ENCODE measurements at regions not wholly inside any gene's neighbourhood (a gene's known extent, or its start where the extent isn't known, plus 50 kb on each side); places are given as distances from the start of the nearest gene placed in this dataset.

DNA sequence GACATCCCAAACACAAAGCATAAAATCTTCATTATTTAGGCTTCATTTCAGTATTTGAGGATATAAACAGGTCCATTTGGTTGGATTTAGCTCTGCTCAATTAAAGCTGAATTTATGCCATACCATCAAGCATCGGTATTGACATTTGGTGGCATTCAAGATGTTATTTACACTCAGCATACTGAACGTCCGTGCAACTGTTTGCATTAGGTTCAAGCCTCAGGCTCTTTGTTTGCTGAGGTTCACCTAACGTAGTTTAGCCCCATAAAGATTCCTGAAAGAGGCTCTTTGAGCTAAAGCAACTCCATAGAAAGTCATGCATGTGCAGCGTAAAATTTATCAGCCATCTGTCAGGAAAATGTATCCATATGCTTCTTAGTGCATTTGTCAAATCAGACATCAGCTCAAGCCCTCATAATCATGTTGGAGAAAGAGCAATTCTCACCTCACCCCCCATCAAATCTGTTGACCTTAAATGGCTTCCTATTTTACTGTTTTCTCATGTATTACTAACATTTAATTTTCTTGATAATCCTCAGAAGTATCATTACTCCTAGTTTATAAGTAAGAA lies 366.9 kb downstream of the EPHA4 start:
- DNase-seq, result peak; percentile 98

GRCh38 chr2:221210686-221211085 lies 361.4 kb downstream of the EPHA4 start:
- DNase-seq, result no peak

- no peak for DNase-seq
These were observed 360.5 kb downstream of the EPHA4 start for GRCh38 chr2:221211653-221212052.

- no peak for DNase-seq
These were observed 360.0 kb downstream of the EPHA4 start for GRCh38 chr2:221212105-221212504.

DNA sequence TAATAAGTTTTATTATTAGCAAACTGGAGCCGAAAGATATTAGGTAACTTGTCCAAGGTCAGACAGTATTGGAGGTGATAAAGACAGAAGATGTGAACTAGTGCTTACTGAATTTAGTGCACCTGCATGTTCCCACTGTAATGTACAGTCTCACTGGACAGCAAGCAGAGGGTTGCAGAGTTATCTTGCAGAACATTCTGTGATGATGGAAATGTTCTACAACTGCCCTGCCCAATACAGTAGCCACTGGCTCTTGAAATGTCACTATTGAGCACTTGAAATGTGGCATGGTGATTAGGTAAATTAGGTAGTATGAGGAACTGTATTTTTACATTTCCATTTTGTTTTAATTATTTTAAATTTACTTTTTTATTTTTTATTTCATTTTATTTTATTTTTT lies 356.6 kb downstream of the EPHA4 start:
- DNase-seq, result no peak

GRCh38 chr2:221216636-221217035 lies 355.5 kb downstream of the EPHA4 start:
- DNase-seq, result no peak

GRCh38 chr2:221225752-221226151 lies 346.4 kb downstream of the EPHA4 start:
- DNase-seq, result no peak

GRCh38 chr2:221228214-221228769 lies 343.8 kb downstream of the EPHA4 start:
- no peak for DNase-seq

- DNase-seq, result no peak
These were observed 343.0 kb downstream of the EPHA4 start for GRCh38 chr2:221229099-221229498.

DNA sequence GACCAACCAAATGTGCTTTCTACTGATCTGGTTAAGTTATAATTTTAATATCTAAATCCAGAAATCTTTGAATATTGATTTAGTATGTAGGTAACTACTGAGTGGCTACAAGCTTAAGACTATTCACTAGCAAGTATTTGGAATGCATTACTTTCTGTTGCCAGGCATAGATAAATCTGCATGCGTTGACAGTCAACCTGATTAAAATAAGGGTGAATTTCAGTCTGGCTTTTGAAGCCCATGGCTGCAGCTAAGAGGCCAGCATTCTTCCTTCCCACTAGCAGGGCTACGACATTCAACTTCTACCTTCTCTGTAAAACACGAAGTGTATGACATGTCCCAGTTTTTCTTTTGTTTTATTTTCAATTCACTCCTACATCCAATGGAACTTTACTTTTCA lies 340.6 kb downstream of the EPHA4 start:
- DNase-seq, result no peak

DNA sequence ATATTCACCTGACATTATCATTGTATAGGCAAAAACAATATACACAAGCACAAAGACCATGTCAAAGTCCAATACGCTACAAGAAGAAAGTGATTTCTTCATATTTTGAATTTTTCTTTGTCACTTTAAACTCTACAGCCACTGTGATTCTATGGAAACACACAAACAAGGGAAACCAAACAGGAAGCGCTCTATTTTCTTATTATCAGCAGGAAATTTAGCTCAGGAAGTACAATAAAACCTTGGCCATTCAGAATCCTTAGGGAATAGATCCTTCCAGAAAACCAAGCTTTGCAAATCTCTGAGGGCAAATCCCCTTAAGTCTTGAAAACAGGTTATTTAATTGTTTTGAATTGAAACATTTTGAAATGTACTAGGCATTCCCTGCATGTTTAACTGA lies 336.2 kb downstream of the EPHA4 start:
- no peak for DNase-seq

DNA sequence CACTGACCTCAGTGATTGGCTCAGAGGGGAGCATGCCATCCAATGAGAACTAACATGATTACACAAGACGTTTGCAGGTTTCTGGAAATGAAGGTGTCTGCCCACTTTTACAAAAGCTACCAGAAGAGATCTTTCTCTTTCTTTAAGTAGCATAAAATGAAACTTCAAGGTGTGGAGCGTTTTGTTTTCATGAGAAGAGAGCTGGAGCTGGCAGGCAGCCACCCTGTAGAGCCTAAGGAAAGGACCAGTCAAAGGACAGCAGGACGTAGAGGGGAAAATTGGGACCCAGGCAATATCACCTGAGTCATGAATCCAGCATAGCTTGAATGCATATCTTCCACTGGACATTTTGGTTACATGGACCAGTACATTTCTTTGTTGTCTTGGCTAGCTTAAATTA lies 331.0 kb downstream of the EPHA4 start:
- DNase-seq, result no peak

- DNase-seq, result no peak
These were observed 328.3 kb downstream of the EPHA4 start for GRCh38 chr2:221243771-221244170.

- DNase-seq, result no peak
These were observed 327.1 kb downstream of the EPHA4 start for GRCh38 chr2:221245045-221245444.

DNA sequence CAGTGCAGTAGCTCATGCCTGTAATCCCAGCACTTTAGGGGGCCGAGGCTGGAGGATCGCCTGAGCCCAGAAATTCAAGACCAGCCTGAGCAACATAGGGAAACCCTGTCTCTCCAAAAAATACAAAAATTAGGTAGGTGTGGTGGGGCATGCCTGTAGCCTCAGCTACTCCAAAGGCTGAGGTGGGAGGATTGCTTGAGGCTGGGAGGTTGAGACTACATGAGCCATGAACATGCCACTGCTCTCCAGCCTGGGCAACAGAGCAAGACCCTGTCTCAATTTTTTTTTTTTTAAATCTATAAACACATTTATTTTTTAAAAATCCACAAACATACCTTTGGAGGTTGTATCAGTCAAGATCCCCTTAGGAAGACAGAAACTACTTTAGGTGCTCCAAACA lies 326.3 kb downstream of the EPHA4 start:
- no peak for DNase-seq

- DNase-seq, result peak; percentile 52
These were observed 317.8 kb downstream of the EPHA4 start for GRCh38 chr2:221254299-221254698.

GRCh38 chr2:221255862-221256261 lies 316.2 kb downstream of the EPHA4 start:
- peak; percentile 34 for DNase-seq

DNA sequence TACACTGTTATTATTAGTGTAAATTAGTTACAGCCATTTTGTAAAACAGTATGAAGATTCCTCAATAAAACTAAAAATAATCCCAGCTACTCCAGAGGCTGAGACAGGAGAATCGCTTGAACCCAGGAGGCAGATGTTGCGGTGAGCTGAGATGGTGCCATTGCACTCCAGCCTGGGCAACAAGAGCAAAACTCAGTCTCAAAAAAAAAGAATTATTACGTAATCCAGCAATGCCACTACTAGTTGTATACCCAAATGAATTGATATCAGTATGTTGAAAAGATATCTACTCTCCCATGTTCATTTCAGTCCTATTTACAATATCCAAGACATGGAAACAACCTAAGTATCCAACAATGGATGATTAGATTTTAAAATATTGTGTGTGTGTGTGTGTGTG lies 313.6 kb downstream of the EPHA4 start:
- no peak for DNase-seq

- no peak for DNase-seq
These were observed 309.5 kb downstream of the EPHA4 start for GRCh38 chr2:221262651-221263050.

DNA sequence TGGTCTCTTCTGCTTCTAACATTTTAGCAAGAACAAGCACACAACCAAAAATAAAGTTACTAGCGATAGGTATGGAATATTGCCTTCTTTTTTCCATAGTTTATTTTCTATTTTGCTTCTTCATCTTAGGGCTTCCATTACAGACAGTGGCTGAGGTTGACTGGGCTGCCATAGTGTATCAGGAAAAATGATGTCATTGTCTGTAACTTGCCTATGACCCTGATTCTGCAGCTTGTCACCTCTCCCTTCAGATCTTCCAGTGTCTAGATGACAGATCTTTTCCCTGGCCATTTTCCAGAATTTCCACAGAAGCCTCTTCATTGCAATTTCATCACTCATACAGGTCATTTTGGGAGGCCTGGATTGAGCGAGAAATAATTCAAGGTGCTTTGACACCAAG lies 308.5 kb downstream of the EPHA4 start:
- no peak for DNase-seq

DNA sequence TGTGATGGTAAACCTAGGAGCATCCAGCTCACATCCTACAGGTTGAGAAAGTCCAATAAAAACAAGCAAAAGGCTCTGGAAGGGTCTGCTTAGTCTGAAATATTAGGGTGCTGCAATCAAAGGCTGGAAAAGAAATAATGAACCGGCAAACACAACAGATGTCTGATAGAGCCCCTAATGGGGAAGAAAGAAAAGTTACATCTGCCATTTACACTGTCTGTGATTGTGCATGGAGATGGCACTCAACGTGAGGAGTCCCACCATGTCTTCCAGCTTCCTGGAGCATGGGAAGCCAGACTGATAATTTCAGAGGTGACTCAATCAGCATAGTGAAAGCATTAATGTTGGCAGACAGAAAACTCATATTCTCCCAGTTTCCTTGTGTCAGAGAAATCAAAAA lies 307.8 kb downstream of the EPHA4 start:
- no peak for DNase-seq

DNA sequence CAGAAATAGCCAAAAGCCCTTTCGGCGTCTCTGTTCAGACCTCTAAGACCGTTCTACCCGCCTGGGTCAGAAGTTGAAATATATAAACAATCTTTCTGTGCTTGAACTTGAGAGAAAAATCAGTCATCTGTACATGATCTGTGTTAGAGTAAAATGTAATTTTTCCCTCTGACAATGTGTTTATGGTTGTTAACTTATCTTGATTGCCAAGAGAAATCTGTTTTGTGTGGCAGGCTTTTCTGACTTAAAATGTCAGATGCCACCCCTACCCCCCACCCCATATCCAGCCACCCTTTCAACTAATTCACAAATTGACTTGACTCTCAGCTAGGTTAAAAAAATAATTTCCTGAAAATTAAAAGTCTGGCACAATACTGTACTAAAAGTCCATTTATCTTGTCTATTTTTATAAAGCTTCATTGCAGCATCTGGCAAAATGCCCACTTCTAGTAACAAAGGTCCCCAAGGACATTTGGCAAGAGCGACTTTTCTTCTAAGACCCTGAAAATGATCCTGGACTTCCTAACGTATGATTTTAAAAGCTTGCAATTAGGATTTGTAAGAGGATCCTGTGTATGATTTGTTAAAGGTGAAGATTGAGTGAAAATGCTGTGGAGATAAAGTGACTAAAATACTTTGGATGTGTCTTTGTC lies 304.2 kb downstream of the EPHA4 start:
- DNase-seq, result peak; percentile 57

GRCh38 chr2:221268631-221269030 lies 303.5 kb downstream of the EPHA4 start:
- no peak for DNase-seq

DNA sequence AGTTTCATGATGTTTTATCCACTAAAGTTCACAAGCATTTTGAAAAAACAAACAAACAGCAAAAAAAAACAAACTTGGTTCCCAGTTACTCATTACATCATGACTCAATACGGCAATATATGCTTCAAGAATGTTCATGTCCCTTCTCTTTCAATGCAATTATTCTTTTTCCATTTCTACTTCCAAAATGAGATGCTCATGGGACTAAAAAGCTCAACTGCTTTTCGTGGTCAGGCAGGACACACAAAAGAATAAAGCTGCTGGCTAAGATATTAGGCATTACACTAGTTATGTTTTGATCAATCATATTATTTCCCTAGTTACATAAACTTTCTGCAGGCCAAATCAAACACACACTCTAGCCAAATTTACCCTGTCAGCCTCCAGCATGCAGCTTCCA lies 301.3 kb downstream of the EPHA4 start:
- DNase-seq, result no peak

- DNase-seq, result no peak
These were observed 299.4 kb downstream of the EPHA4 start for GRCh38 chr2:221272729-221273128.
